WTC11 (cell line): ENCODE measurements at regions not wholly inside any gene's neighbourhood (a gene's known extent, or its start where the extent isn't known, plus 50 kb on each side); places are given as distances from the start of the nearest gene placed in this dataset.

Source experiments
- CREB1 ChIP-seq: sonication (generic); formaldehyde crosslinking; IDR thresholded peaks from 2 replicates; pipeline ENCODE4 v1.8.0; 2023; ENCODE audit warnings: mild to moderate bottlenecking, missing genetic modification reagents
- CTCF ChIP-seq: fragments of 200-600 bp; IDR thresholded peaks from 2 replicates; pipeline ENCODE4 v1.8.0; 2022; ENCODE audit warnings: antibody characterized with exemption
- ELF4 ChIP-seq: sonication (generic); formaldehyde crosslinking; IDR thresholded peaks from 2 replicates; pipeline ENCODE4 v1.8.1; 2022; ENCODE audit warnings: low read depth, mild to moderate bottlenecking, moderate library complexity, missing genetic modification reagents
- SMAD3 ChIP-seq: sonication (generic); formaldehyde crosslinking; IDR thresholded peaks from 2 replicates; pipeline ENCODE4 v1.8.0; 2022; ENCODE audit warnings: missing genetic modification reagents, mild to moderate bottlenecking, borderline replicate concordance

- TF ChIP-seq SMAD3 (CRISPR knock-in tag) (no peak), CREB1 (CRISPR knock-in tag) (no peak), ELF4 (no peak), CTCF (no peak)
These were observed 160.9 kb upstream of the MAD2L1 start for GRCh38 chr4:120227554-120227953.
